ENCODE measurements at regions not wholly inside any gene's neighbourhood (a gene's known extent, or its start where the extent isn't known, plus 50 kb on each side); places are given as distances from the start of the nearest gene placed in this dataset.
"Not testable (repeated sequence)": the region's sequence is repeated elsewhere in the genome, so short reads cannot be mapped to it uniquely, and the experiment has no call there.

DNA sequence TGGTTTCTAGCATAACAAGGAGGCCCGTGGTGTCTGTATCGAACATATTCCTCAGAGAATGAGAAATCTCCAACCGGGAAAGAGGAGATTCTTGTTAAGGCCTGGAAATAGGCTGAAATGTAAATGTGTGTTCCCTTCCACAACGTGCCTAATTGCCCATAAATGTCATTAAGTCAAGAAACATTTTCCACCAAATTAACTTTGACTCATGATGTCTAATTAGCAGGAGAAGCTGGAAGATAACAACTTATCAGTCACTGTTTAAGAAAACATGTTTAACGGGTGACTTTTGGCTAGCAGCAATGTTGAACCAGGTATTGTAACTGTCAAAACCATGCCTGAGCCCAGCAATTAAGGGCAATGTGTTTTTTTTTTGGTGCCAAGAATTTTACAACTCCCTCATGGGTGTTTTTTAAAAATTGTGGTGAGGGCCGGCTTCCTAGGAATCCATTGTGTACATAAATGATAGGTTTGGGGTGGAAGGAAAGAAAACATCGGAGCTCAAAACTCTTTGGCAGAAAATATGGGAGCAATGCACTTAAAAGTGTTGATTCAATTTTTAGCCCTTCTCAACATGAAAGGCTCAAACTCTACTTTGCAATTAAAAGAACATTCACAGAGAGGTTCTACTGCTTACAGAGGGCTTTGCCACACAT is 67.0 kb downstream of the OLIG1 start:
- in situ Hi-C loops (cut with HindIII; ENCODE audit: low sequenced_read_pairs), result no loop called here
- TF ChIP-seq, protein P1, sequence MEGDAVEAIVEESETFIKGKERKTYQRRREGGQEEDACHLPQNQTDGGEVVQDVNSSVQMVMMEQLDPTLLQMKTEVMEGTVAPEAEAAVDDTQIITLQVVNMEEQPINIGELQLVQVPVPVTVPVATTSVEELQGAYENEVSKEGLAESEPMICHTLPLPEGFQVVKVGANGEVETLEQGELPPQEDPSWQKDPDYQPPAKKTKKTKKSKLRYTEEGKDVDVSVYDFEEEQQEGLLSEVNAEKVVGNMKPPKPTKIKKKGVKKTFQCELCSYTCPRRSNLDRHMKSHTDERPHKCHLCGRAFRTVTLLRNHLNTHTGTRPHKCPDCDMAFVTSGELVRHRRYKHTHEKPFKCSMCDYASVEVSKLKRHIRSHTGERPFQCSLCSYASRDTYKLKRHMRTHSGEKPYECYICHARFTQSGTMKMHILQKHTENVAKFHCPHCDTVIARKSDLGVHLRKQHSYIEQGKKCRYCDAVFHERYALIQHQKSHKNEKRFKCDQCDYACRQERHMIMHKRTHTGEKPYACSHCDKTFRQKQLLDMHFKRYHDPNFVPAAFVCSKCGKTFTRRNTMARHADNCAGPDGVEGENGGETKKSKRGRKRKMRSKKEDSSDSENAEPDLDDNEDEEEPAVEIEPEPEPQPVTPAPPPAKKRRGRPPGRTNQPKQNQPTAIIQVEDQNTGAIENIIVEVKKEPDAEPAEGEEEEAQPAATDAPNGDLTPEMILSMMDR (IDR thresholded peaks at IDR 0.05; ENCODE audit: low read depth, low read length), result no peak
- no peak overlapping the region for H3K4me3 ChIP-seq (ENCODE audit: low read depth, low read length)
- DNase-seq (ENCODE audit: low read depth, low spot score), result no peak

DNA sequence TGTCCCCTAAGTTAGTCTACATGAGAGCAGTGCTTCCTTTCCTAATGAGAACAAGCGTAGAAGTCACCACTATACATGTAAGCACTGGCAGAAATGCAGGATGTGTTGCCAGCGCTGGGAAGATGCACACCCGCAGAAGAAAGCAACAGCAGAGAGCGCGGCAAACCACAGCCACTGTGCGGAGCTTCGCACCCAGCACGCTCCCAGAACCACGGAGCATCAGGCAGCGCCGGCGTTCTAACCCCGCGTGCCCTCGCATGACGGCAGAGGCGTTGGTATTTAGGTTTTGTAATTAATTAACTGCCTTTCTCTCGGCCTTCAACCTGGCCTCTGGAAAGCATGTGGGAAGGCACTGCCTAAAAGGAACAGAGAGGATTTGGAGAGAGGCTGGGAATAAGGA is 69.1 kb downstream of the OLIG1 start:
- no peak for DNase-seq (ENCODE audit: low read depth, low spot score)
- in situ Hi-C loops (cut with HindIII; ENCODE audit: low sequenced_read_pairs), result no loop called here
- no peak overlapping the region for H3K4me3 ChIP-seq (ENCODE audit: low read depth, low read length)
- TF ChIP-seq, protein P1 (IDR thresholded peaks at IDR 0.05; ENCODE audit: low read depth, low read length), result no peak

DNA sequence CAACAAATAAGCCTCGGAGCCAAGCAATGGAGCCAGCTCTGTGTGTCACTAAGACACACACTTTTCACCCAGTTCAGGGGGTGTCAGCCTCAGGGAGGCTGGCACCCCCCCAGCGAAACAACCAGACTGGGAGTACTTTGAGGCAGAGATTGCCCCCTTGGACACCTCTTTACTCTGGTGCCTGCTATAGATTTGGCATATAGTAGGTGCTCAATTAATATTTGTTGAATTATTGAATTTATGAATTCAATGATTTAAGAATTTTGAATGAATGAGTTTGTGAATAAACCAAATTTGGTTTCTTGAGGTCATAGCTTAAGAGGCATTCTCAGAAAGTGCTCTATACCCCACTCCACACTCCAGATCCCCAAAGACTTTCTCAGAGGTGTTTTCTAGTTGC is 70.3 kb downstream of the OLIG1 start:
- in situ Hi-C loops (cut with HindIII; ENCODE audit: low sequenced_read_pairs), result no loop called here
- TF ChIP-seq, protein P1 (IDR thresholded peaks at IDR 0.05; ENCODE audit: low read depth, low read length), result no peak
- no peak overlapping the region for H3K4me3 ChIP-seq (ENCODE audit: low read depth, low read length)
- DNase-seq (ENCODE audit: low read depth, low spot score), result no peak

DNA sequence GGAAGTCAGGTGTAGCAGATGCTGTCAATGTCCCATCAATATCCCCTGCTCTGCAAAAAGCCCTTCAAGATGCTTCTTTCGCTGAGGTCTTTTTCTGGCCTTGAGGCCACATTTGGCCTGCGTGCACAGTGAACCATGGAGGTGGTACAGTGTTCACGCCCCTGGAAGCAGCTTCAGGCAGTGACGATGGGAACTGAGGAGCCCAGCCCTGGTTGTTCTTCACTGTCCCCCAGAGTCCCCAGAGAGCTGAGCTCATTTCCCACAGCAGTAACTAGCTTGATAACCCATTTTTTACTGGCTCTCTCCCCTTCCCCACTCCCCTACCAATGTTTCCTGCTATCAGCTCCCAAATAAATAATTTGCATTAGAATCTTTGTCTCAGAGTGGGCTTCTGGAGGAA is 76.5 kb downstream of the OLIG1 start:
- no peak for DNase-seq (ENCODE audit: low read depth, low spot score)
- in situ Hi-C loops (cut with HindIII; ENCODE audit: low sequenced_read_pairs), result no loop called here
- TF ChIP-seq, protein P1 (IDR thresholded peaks at IDR 0.05; ENCODE audit: low read depth, low read length), result no peak
- H3K4me3 ChIP-seq (ENCODE audit: low read depth, low read length), result no peak overlapping the region

DNA sequence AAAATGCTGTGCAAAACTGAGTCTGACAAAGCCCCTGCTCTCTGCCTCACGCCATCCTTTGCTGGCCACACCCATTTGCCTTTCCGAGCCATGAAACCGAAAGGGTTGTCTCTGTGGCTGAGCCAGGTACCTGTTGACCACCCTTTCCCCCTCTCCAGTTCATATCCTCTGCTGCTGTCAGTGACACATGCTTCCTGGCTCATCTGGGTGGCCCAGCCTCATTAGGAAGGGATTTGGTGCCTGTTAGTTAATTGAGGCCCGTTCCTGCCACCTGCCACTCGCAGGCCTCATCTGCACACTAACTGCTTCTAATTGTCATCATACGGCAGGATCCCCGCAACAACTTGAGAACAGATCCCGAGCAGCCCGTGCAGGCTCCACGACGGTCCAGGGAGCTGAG is 79.2 kb downstream of the OLIG1 start:
- TF ChIP-seq, protein P1 (IDR thresholded peaks at IDR 0.05; ENCODE audit: low read depth, low read length), result no peak
- DNase-seq (ENCODE audit: low read depth, low spot score), result no peak
- in situ Hi-C loops (cut with HindIII; ENCODE audit: low sequenced_read_pairs), result no loop called here
- no peak overlapping the region for H3K4me3 ChIP-seq (ENCODE audit: low read depth, low read length)

DNA sequence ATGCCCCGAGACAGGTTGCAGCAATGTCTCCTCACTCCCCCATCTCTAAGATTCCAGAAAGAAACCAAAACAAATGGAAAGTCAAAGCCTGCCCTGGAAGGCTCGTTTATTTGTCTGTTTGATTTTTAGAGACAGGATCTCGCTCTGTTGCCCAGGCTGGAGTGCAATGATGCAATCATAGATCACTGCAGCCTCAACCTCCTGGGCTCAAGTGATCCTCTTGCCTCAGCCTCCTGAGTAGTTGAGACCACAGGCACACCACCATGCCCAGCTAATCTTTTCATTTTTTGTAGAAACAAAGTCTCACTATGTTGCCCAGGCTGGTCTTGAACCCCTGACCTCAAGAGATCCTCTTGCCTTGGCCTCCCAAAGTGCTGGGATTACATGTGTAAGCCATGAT is 78.8 kb upstream of the IFNAR2 start:
- H3K4me3 ChIP-seq (ENCODE audit: low read depth, low read length); in situ Hi-C loops (cut with HindIII; ENCODE audit: low sequenced_read_pairs); DNase-seq (ENCODE audit: low read depth, low spot score): not testable (repeated sequence)

DNA sequence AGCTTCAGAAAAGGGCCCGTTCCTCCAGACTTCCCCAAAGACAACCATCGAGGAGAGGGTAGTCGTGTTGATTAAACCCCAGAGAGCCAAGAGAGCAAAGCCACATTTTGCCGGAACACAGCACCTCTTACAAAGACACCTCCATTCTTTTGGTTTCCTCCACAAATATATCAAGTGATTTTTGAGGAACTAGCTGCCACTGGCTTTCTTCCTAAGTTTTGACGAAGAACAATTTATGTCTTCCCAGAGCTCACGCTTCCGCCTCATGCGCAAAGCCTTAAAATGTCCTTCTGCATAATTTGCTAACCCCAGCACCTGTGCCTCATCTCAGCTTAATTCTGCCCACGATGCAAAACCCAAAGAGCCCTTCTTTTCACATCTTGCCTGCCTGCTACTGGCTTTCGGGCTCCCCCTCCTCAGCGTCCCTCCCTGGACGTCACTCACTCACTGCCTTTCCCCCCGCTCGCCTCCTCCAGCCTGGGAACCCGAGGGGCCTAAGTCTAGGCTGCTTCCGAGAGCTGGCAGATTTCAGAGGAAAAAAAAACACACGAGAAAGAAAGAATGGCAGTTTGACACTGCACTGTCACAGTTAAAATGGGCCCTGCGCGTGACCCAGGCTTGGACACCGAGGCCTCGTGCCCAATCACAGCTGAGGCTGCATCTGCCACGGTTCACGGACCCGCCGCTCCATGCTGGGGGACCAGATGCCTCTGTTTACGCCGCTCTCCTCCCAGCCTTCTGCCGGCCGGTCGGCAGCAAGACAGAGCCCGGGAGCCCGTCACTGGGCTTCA is 77.6 kb upstream of the IFNAR2 start:
- no peak overlapping the region for H3K4me3 ChIP-seq (ENCODE audit: low read depth, low read length)
- TF ChIP-seq, protein P1 (IDR thresholded peaks at IDR 0.05; ENCODE audit: low read depth, low read length), result no peak
- in situ Hi-C loops (cut with HindIII; ENCODE audit: low sequenced_read_pairs), result no loop called here
- no peak for DNase-seq (ENCODE audit: low read depth, low spot score)

All from astrocyte of the spinal cord (primary cell).